Activated CD4-positive, alpha-beta T cell treated with anti-CD3 and anti-CD28 coated beads for 36 hours (primary cell): ENCODE measurements at regions not wholly inside any gene's neighbourhood (a gene's known extent, or its start where the extent isn't known, plus 50 kb on each side); places are given as distances from the start of the nearest gene placed in this dataset.

Experiments
- ATAC-seq: fragments of 200-7000 bp; cut with Tn5 transposase; one replicate; pipeline ENCODE4 v1.10.0; 2021; ENCODE audit warnings: mild to moderate bottlenecking, moderate library complexity
- CTCF ChIA-PET: fragments of 350-600 bp; sonication (Branson Sonifier 250); formaldehyde crosslinking; loops from one replicate; lab custom pipeline; 2021; ENCODE audit warnings: antibody characterized with exemption; lab: Charles Lee
- POLR2A ChIA-PET: fragments of 350-600 bp; sonication (Branson Sonifier 250); formaldehyde crosslinking; loops from one replicate; lab custom pipeline; 2021; ENCODE audit warnings: antibody characterized with exemption, inconsistent platforms; lab: Charles Lee
- DNase-seq: peaks from one replicate; pipeline ENCODE4 v3.0.0-alpha.2; 2020
- H3K27ac Mint-ChIP-seq: one replicate; pipeline ENCODE4 v1.8.0; 2021; ENCODE audit warnings: mixed read lengths
- H3K27me3 Mint-ChIP-seq: one replicate; pipeline ENCODE4 v1.8.0; 2021; ENCODE audit warnings: mixed read lengths
- H3K36me3 Mint-ChIP-seq: one replicate; pipeline ENCODE4 v1.8.0; 2021; ENCODE audit warnings: low read depth, mixed read lengths
- H3K4me1 Mint-ChIP-seq: one replicate; pipeline ENCODE4 v1.8.0; 2021; ENCODE audit warnings: mixed read lengths
- H3K4me3 Mint-ChIP-seq: one replicate; pipeline ENCODE4 v1.8.0; 2021; ENCODE audit warnings: mild to moderate bottlenecking, moderate library complexity, mixed read lengths
- H3K9me3 Mint-ChIP-seq: one replicate; pipeline ENCODE4 v1.8.0; 2021; ENCODE audit warnings: low read depth, mixed read lengths
- intact Hi-C, 2 experiments: fragments of 100-400 bp; cut with DNase I in 1 of 2; cut with micrococcal nuclease in 1 of 2; formaldehyde crosslinking; loops; one replicate each; pipeline versions ENCODE4 v1.14.2 to v1.15.1; 2022 to 2024; cut with DNase I, micrococcal nuclease

GRCh38 chr13:60945396-60945795 is 470.3 kb downstream of the PCDH20 start:
- Mint-ChIP-seq H3K4me1 (no peaks in the 10 kb centered on the region), H3K36me3 (no peaks in the 10 kb centered on the region), H3K9me3 (peaks cover 9% of the 10 kb centered on the region), H3K27me3 (no peaks in the 10 kb centered on the region), H3K4me3 (no peak overlapping the region), H3K27ac (no peak overlapping the region)
- CTCF ChIA-PET = no interaction called here
- ATAC-seq = no peak
- intact Hi-C loops = no loop called here
- no peak for DNase-seq
- POLR2A ChIA-PET = no interaction called here

GRCh38 chr13:60944863-60945262 is 470.8 kb downstream of the PCDH20 start:
- Mint-ChIP-seq H3K27ac (no peak overlapping the region), H3K9me3 (peaks cover 8% of the 10 kb centered on the region), H3K4me3 (no peak overlapping the region), H3K36me3 (no peaks in the 10 kb centered on the region), H3K27me3 (no peaks in the 10 kb centered on the region), H3K4me1 (no peaks in the 10 kb centered on the region)
- ATAC-seq (no peak), DNase-seq (no peak)
- CTCF ChIA-PET = no interaction called here
- intact Hi-C loops = no loop called here
- POLR2A ChIA-PET = no interaction called here

DNA sequence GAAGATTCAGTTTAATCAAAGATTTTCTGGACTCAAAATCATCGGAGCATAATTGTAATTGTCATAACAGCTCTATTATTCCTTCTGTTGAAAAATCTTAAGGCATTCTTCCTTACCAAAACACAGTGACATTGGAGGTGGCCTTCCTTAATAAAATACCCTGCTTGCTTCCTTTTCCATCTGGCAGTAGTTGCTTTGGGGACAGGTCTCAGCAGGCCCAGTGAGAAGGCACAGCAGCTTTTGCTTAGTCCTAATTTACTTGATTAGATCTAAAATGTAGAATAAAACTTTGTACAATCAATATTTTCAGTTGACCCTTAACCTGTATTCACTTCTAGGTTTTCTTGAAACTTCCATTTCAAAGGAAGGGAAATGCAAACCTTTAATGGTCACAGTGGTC is 471.6 kb downstream of the PCDH20 start:
- intact Hi-C loops = no loop called here
- ChIA-PET POLR2A (no interaction called here), CTCF (no interaction called here)
- Mint-ChIP-seq H3K27ac (no peak overlapping the region), H3K36me3 (no peaks in the 10 kb centered on the region), H3K4me1 (no peaks in the 10 kb centered on the region), H3K27me3 (no peaks in the 10 kb centered on the region), H3K9me3 (peaks cover 8% of the 10 kb centered on the region), H3K4me3 (no peak overlapping the region)
- no peak for DNase-seq
- ATAC-seq = no peak

DNA sequence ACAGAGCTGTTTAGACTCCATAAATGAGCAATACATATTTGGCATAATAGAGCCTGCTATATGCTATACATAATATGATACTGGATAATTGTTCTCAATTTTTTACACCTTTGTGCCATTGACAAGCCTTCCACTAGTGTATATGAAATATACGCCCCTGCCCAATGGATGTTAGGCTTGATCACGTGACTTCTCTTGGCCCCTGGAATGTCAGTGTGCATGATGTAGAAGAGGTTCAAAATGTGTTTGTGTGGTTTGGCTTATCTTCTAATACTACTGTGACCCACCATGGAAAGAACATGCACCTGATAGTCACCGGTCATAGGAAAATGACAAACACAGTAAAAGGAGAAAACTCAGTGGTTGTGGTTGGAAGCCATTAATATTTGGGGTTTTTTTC is 479.4 kb downstream of the PCDH20 start:
- Mint-ChIP-seq H3K27me3 (no peaks in the 10 kb centered on the region), H3K9me3 (peaks cover 3% of the 10 kb centered on the region), H3K4me3 (no peak overlapping the region), H3K4me1 (no peaks in the 10 kb centered on the region), H3K27ac (no peak overlapping the region), H3K36me3 (no peaks in the 10 kb centered on the region)
- intact Hi-C loops = no loop called here
- ChIA-PET POLR2A (no interaction called here), CTCF (no interaction called here)
- no peak for DNase-seq
- no peak for ATAC-seq

DNA sequence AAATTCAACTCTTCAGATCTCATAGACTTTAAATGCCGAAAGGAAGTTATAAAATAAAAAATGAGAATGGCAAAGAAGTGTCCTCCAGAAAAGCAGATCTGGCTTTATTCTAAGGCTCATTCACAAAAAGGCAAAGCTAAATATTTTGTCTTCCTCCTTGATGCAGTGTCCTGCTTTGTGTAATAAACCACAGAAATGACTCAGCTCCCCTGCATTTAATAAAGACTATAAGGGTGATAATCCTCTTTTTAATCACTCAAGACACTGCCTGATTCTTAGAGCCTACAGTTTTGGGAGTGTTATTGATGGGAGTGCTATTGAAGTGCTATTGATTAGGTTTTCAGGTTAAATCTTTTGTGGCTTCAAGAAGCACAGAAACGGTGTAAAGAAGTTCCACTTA is 482.0 kb downstream of the PCDH20 start:
- intact Hi-C loops = loop anchor here in 1 of 2 experiments (5.0 kb wide), 1 partner anchor 306 kb away; no protein-coding TSS in a partner anchor
- H3K9me3 Mint-ChIP-seq = peaks cover 3% of the 10 kb centered on the region
- no peaks in the 10 kb centered on the region for H3K4me1 Mint-ChIP-seq
- DNase-seq = no peak
- POLR2A ChIA-PET = no interaction called here
- no peak overlapping the region for H3K27ac Mint-ChIP-seq
- CTCF ChIA-PET = no interaction called here
- H3K4me3 Mint-ChIP-seq = no peak overlapping the region
- no peak for ATAC-seq
- H3K27me3 Mint-ChIP-seq = no peaks in the 10 kb centered on the region
- no peaks in the 10 kb centered on the region for H3K36me3 Mint-ChIP-seq

- Mint-ChIP-seq H3K27me3 (no peaks in the 10 kb centered on the region), H3K4me3 (no peak overlapping the region), H3K9me3 (peaks cover 3% of the 10 kb centered on the region), H3K27ac (no peak overlapping the region), H3K4me1 (no peaks in the 10 kb centered on the region), H3K36me3 (no peaks in the 10 kb centered on the region)
- no peak for ATAC-seq
- ChIA-PET CTCF (no interaction called here), POLR2A (no interaction called here)
- intact Hi-C loops = loop anchor here in 1 of 2 experiments (5.0 kb wide), 1 partner anchor 305 kb away; no protein-coding TSS in a partner anchor
- no peak for DNase-seq
Observed at GRCh38 chr13:60931858-60932546, 483.6 kb downstream of the PCDH20 start.

- ATAC-seq = no peak
- CTCF ChIA-PET = interaction anchor here (1.0 kb wide), 1 partner anchor 12 kb away, joined by 3 read pairs; no protein-coding TSS in a partner anchor
- no peaks in the 10 kb centered on the region for H3K27me3 Mint-ChIP-seq
- intact Hi-C loops = no loop called here
- H3K4me3 Mint-ChIP-seq = no peak overlapping the region
- H3K36me3 Mint-ChIP-seq = no peaks in the 10 kb centered on the region
- POLR2A ChIA-PET = no interaction called here
- no peak overlapping the region for H3K27ac Mint-ChIP-seq
- no peak for DNase-seq
- H3K9me3 Mint-ChIP-seq = no peaks in the 10 kb centered on the region
- no peaks in the 10 kb centered on the region for H3K4me1 Mint-ChIP-seq
Observed at GRCh38 chr13:60925686-60926085, 490.0 kb downstream of the PCDH20 start.

DNA sequence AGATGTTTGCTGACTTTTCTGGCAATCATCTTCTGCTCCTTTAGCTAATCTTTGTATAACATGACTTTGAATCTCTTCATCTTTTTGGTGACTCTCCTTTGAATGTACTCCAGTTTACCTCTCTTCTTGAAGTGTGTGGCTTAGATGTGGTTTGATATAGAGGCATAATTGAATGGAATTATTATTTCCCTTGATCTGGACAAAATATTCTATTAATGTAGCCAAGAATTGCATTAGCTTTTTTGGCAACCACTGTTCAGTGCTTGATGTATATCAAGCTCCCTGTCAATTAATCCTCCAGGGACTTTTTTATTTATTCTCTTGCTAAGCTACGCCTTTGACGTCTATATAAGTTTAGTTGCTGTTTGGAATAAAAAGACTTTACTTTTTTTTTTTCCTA is 490.8 kb downstream of the PCDH20 start:
- POLR2A ChIA-PET = no interaction called here
- no peak overlapping the region for H3K4me3 Mint-ChIP-seq
- H3K27ac Mint-ChIP-seq = no peak overlapping the region
- H3K36me3 Mint-ChIP-seq = no peaks in the 10 kb centered on the region
- intact Hi-C loops = no loop called here
- ATAC-seq = no peak
- CTCF ChIA-PET = interaction anchor here (0.9 to 1.0 kb wide), 2 partner anchors 13 to 330 kb away, joined by 3 read pairs; no protein-coding TSS in a partner anchor
- no peaks in the 10 kb centered on the region for H3K4me1 Mint-ChIP-seq
- no peak for DNase-seq
- H3K27me3 Mint-ChIP-seq = no peaks in the 10 kb centered on the region
- no peaks in the 10 kb centered on the region for H3K9me3 Mint-ChIP-seq

DNA sequence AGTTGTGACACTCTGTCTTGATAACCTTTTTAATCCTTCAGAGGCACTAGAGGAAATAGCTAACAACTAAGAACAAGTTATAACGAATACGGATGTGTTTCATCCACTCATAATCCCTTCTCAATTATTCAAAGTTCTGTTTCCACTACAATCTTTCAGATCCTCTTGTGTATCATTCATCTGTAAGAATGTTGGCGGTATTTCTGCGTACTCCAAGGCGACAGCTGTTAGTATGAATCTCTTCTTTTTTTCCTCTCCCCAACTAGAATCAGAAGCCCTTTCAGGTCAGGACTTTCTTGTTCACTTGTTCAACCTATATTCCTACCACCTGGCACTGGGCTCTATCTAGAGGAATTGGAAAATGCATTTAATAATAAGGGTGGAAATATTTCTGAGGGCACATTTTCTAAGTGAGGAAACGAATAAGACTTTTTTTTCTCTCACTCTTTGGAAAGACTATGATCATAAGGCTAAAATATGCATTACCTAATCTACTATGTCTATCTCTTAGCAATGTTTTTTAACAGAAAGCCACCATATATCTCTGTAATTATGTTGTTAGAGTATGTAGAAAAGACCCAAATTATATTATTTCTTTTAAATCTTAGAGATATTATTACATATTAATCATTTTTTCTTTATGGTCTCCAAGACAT is 492.9 kb downstream of the PCDH20 start:
- ATAC-seq = no peak
- Mint-ChIP-seq H3K36me3 (no peaks in the 10 kb centered on the region), H3K4me1 (no peaks in the 10 kb centered on the region), H3K4me3 (no peak overlapping the region), H3K27ac (no peak overlapping the region), H3K27me3 (no peaks in the 10 kb centered on the region), H3K9me3 (no peaks in the 10 kb centered on the region)
- POLR2A ChIA-PET = no interaction called here
- no peak for DNase-seq
- CTCF ChIA-PET = no interaction called here
- intact Hi-C loops = no loop called here

- Mint-ChIP-seq H3K36me3 (no peaks in the 10 kb centered on the region), H3K27ac (no peak overlapping the region), H3K9me3 (no peaks in the 10 kb centered on the region), H3K27me3 (no peaks in the 10 kb centered on the region), H3K4me3 (no peak overlapping the region), H3K4me1 (no peaks in the 10 kb centered on the region)
- ChIA-PET CTCF (no interaction called here), POLR2A (no interaction called here)
- intact Hi-C loops = no loop called here
- ATAC-seq = no peak
- DNase-seq = no peak
Observed at GRCh38 chr13:60893801-60894200, 496.8 kb downstream of the TDRD3 start.

- H3K36me3 Mint-ChIP-seq = no peaks in the 10 kb centered on the region
- ChIA-PET POLR2A (no interaction called here), CTCF (no interaction called here)
- no peaks in the 10 kb centered on the region for H3K4me1 Mint-ChIP-seq
- intact Hi-C loops = no loop called here
- H3K27me3 Mint-ChIP-seq = no peaks in the 10 kb centered on the region
- ATAC-seq = no peak
- H3K27ac Mint-ChIP-seq = no peak overlapping the region
- H3K9me3 Mint-ChIP-seq = no peaks in the 10 kb centered on the region
- H3K4me3 Mint-ChIP-seq = no peak overlapping the region
- no peak for DNase-seq
Observed at GRCh38 chr13:60887711-60888110, 490.7 kb downstream of the TDRD3 start.

DNA sequence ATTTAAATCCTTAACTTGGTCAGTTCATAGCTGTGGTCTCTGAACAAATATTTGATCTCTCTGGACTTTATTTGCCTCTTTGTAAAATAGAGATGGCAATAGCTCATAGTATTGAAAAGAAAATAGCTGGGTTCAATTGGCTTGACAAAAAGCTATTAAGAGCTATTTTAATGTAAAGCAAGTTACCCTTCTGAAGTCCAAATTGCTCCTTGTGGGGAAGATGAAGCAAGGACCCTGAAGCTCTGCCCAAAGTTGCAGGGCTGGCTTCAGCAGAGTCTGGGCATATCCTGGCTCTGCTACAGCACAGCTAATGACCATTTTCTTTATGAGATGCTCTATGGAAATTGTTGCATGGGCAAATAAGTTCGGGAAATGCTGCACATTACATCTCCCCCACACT is 484.5 kb downstream of the TDRD3 start:
- Mint-ChIP-seq H3K36me3 (no peaks in the 10 kb centered on the region), H3K27ac (no peak overlapping the region), H3K4me1 (no peaks in the 10 kb centered on the region), H3K9me3 (no peaks in the 10 kb centered on the region), H3K4me3 (no peak overlapping the region), H3K27me3 (no peaks in the 10 kb centered on the region)
- ChIA-PET POLR2A (no interaction called here), CTCF (no interaction called here)
- intact Hi-C loops = no loop called here
- ATAC-seq (no peak), DNase-seq (no peak)
